LNCaP clone FGC (cell line): ENCODE measurements at regions not wholly inside any gene's neighbourhood (a gene's known extent, or its start where the extent isn't known, plus 50 kb on each side); places are given as distances from the start of the nearest gene placed in this dataset.
"Not testable (repeated sequence)": the region's sequence is repeated elsewhere in the genome, so short reads cannot be mapped to it uniquely, and the experiment has no call there.

Experiments
- DNase-seq: peaks from one replicate; pipeline ENCODE4 v3.0.0-alpha.2; 2011; ENCODE audit warnings: low read depth
- H3K4me3 ChIP-seq: 2 replicates; pipeline ENCODE4 v1.5.1; 2011; ENCODE audit warnings: mild to moderate bottlenecking, low read depth, low read length, control low read depth
- TF ChIP-seq, protein P1 (sequence below): IDR thresholded peaks from 2 replicates; pipeline ENCODE4 v1.5.1; 2012; ENCODE audit warnings: mild to moderate bottlenecking; ENCODE audit not compliant: control insufficient read depth, insufficient read depth; ENCODE audit errors: extremely low read depth

DNA sequence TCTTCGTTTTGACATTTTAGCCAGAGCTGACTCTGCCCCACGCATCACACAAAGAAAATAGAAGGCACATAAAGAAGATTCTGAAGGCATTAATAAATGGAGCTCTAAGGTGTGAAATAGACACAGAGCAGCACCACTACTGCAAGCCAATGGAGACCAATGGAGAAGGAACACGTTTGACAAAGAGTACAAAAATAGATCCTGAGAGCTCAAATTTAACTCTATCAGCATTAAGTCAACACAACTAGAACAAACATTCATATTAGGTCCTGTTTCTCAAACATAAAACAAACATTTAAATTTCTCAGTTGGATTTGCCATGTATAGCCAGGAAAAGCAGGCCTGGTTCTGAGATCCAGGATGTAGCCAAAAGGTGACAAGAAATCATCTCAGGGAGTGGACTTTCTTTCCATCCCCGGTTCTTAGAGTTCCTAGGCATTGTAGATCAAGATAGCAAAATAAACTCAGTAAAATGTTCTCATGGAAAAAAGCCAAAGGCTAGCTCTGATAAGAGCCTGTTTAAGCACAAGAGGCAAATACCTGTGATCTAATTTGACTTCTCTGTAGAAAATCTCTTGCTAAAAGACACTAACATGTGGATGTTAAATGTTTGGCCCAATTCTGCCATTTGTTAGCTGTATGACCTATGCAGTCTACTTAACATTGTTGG lies 174.2 kb upstream of the VIPR2 start:
- H3K4me3 ChIP-seq, result no peak overlapping the region
- peak; percentile 84 for DNase-seq
- TF ChIP-seq, protein P1, sequence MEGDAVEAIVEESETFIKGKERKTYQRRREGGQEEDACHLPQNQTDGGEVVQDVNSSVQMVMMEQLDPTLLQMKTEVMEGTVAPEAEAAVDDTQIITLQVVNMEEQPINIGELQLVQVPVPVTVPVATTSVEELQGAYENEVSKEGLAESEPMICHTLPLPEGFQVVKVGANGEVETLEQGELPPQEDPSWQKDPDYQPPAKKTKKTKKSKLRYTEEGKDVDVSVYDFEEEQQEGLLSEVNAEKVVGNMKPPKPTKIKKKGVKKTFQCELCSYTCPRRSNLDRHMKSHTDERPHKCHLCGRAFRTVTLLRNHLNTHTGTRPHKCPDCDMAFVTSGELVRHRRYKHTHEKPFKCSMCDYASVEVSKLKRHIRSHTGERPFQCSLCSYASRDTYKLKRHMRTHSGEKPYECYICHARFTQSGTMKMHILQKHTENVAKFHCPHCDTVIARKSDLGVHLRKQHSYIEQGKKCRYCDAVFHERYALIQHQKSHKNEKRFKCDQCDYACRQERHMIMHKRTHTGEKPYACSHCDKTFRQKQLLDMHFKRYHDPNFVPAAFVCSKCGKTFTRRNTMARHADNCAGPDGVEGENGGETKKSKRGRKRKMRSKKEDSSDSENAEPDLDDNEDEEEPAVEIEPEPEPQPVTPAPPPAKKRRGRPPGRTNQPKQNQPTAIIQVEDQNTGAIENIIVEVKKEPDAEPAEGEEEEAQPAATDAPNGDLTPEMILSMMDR, result no peak

DNA sequence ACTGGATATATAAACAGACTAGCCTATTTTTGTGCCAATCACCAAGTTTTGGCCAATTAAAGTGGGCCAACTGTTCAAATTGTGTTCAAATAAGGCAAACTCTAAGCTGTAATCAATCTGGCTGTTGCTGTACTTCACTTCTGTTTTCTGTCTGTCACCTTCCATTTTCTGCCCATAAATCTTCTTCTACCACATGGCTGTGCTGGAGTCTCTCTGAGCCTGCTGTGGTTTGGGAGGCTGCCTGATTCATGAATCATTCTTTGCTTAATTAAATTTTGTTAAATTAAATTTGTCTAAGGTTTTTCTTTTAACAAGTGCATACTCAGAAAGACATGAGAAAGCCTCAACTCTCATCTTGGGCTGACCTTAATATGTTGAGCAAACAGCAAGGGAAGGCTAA lies 172.6 kb upstream of the VIPR2 start:
- TF ChIP-seq, protein P1, result no peak
- no peak for DNase-seq
- no peak overlapping the region for H3K4me3 ChIP-seq

DNA sequence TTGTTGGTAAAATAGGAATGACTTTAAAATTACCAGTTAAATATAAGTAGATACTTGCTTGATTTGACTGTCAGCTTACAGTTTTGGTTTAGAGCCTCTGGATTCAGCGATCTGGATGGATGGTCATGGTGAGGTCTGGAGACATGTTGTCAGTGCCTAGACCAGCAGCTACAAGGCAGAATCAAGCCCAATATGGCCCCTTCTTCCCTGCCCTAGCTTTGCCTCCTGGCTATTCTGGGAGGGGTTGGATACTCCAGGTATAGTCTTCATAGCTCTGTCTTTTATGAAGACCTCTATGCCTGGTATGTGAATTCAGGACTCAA lies 166.5 kb upstream of the VIPR2 start:
- no peak for DNase-seq
- TF ChIP-seq, protein P1, result no peak
- H3K4me3 ChIP-seq, result no peak overlapping the region

DNA sequence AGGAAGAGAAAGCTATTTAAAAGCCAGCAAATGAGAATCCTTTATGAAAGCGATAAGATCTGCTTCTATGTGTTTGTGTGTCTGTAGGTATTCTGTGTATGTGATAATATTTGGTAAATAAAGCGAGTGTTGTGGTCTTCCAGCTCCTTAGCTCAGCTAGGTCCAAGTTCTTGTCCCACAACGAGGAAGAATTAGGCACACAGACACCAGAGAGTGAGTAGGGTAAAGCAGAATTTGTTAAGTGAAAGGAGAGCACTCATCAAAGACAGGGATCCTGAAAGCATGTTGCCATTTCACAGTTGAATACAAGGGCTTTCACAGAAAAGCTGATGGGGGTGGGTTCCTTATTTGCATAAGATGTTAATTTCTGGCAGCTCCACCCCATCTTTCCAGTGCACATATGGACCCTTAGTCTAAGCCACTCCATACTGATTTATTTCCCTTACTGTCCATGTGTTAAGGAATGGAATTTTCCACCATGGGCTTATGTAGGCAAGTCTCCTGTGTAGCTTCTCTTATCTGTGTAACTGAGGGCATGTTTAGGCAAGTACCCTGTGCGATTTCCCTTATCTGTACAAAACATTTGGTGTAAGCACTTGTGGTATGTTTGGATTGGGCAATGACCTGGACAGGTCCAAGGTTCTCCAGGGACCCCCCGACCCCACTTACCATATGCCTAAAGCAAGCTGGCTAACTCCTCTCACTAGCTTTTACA lies 165.9 kb upstream of the VIPR2 start:
- TF ChIP-seq, protein P1, result no peak
- no peak for DNase-seq
- no peak overlapping the region for H3K4me3 ChIP-seq

DNA sequence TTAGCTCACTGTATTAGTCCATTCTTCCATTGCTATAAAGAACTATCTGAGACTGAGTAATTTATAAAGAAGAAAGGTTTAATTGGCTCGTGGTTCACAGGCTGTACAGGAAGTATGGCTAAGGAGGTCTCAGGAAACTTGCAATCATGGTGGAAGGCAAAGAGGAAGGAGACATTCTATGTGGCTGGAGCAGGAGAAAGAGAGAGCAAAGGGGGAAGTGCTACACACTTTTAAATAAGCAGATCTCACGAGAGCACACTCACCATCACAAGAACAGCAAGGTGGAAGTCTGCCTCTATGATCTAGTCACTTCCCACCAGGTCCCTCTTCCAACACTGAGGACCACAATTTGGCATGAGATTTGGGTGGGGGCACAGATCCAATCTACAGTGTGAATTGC lies 164.5 kb upstream of the VIPR2 start:
- DNase-seq, H3K4me3 ChIP-seq: not testable (repeated sequence)

DNA sequence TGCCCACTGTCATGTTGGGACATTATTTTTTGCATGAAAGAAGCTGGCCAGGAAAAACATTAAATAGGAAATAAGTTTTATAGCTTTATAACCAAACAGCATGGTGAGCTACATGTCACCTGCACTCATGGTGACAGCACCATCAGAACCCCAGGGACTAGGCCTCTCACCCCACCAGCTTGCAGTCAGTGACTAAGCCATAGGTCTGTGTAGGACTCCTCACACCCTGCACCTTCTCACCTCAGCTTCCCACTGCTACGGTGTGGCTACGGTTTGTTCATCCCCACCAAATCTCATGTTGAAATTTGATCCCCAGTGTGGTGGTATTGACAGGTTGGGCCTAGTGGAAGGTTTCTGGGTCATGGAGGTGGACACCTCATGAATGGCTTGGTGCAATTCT lies 161.3 kb upstream of the VIPR2 start:
- DNase-seq, result no peak
- TF ChIP-seq, protein P1, result no peak

DNA sequence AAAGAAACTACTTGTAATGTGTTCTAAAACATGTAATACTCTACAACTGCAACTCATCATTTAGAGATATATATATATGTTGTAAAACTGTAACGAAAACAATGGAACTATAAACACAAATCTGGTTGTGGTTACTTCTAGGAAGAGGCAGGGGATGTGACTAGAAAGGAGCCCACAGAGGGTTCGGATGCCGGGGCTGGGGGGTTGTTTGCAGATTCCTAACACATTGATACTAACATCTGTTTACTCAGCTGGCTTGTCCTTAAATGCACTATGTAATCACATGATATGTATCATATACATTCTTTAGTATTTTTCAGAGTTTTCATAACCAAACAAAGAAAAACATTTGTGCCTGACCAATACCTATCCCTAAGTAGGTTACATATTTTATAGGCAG lies 160.5 kb upstream of the VIPR2 start:
- not testable (repeated sequence) for H3K4me3 ChIP-seq, DNase-seq

More for the DNA sequence above, 161.3 kb upstream of the VIPR2 start:
- no peak overlapping the region for H3K4me3 ChIP-seq

DNA sequence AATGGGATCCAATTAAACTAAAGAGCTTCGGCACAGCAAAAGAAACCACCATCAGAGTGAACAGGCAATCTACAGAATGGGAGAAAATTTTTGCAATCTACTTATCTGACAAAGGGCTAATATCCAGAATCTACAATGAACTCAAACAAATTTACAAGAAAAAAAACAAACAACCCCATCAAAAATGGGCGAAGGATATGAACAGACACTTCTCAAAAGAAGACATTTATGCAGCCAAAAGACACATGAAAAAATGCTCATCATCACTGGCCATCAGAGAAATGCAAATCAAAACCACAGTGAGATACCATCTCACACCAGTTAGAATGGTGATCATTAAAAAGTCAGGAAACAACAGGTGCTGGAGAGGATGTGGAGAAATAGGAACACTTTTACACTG lies 158.8 kb upstream of the VIPR2 start:
- DNase-seq, H3K4me3 ChIP-seq: not testable (repeated sequence)
